ENCODE measurements at regions not wholly inside any gene's neighbourhood (a gene's known extent, or its start where the extent isn't known, plus 50 kb on each side); places are given as distances from the start of the nearest gene placed in this dataset.

DNA sequence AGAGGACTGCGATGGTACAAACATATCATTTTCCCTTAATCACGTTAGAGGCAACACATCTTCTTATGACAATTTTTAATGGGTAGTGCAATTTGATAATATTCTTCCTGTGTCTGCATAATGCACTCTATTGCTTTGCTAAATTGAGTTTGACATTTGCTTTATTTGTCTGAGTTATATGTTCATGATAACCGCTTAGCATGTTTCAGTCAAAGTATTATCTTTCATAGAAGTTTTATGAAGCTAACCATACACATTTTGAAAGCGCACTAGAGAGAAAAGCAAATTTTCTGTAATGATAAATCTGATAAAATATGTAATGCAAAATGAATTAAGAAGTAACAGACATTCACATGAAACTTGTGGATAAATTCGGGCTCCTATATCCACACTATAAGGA is 1276.9 kb downstream of the ZPLD1 start:
- TF ChIP-seq POLR2AphosphoS5 (IDR thresholded peaks at IDR 0.05; ENCODE audit: insufficient read depth in 1 of 2, low read depth in 1 of 2), result no peak
- TF ChIP-seq, protein P1, sequence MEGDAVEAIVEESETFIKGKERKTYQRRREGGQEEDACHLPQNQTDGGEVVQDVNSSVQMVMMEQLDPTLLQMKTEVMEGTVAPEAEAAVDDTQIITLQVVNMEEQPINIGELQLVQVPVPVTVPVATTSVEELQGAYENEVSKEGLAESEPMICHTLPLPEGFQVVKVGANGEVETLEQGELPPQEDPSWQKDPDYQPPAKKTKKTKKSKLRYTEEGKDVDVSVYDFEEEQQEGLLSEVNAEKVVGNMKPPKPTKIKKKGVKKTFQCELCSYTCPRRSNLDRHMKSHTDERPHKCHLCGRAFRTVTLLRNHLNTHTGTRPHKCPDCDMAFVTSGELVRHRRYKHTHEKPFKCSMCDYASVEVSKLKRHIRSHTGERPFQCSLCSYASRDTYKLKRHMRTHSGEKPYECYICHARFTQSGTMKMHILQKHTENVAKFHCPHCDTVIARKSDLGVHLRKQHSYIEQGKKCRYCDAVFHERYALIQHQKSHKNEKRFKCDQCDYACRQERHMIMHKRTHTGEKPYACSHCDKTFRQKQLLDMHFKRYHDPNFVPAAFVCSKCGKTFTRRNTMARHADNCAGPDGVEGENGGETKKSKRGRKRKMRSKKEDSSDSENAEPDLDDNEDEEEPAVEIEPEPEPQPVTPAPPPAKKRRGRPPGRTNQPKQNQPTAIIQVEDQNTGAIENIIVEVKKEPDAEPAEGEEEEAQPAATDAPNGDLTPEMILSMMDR (IDR thresholded peaks at IDR 0.05), result no peak
